ENCODE measurements at regions not wholly inside any gene's neighbourhood (a gene's known extent, or its start where the extent isn't known, plus 50 kb on each side); places are given as distances from the start of the nearest gene placed in this dataset.

DNA sequence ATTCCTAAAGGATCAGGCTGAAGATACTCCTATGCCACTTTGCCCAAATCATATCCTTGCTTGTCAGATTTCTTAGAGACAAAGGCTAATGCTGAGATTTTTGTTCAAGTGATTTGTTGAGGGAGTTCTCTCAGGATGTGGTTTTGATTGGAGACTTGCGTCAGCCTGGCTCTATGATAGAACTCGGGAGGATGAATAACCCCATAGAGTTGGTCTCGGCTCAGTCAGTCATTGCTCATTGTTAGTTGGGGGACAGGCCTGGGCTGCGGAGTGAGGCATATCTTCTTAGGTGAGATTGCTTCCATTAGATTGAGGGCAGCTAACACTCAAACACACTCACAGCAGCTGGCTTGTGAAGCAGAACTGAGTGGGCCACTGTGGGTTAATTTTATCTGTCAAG lies 203.4 kb downstream of the KIF20B start:
- Mint-ChIP-seq H3K9me3 (no peaks in the 10 kb centered on the region), H3K27ac (no peak overlapping the region), H3K36me3 (ENCODE audit: low read depth) (no peaks in the 10 kb centered on the region), H3K4me3 (no peak overlapping the region), H3K27me3 (peaks cover 7% of the 10 kb centered on the region), H3K4me1 (ENCODE audit: low read depth) (no peaks in the 10 kb centered on the region)
- DNase-seq = no peak

DNA sequence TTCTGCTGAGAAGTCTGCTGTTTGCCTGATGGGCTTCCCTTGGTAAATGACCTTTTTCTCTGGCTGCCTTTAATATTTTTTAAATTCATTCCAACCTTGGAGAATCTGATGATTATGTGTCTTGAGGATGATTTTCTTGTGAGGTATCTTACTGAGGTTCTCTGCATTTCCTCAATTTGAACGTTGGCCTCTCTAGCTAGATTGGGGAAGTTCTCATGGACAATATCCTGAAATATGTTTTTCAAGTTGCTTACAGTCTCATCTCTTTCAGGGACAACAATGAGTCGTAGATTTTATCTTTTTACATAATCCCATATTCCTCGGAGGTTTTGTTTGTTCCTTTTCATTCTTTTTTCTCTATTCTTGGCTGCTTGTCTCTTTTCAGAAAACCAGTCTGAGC lies 208.4 kb downstream of the KIF20B start:
- Mint-ChIP-seq H3K4me3 (no peak overlapping the region), H3K27ac (no peak overlapping the region), H3K9me3 (no peaks in the 10 kb centered on the region), H3K36me3 (ENCODE audit: low read depth) (no peaks in the 10 kb centered on the region), H3K4me1 (ENCODE audit: low read depth) (no peaks in the 10 kb centered on the region), H3K27me3 (peaks cover 23% of the 10 kb centered on the region)
- DNase-seq = no peak

GRCh38 chr10:89915021-89915420 lies 213.6 kb downstream of the KIF20B start:
- H3K27me3 Mint-ChIP-seq = peaks cover 18% of the 10 kb centered on the region
- no peak overlapping the region for H3K4me3 Mint-ChIP-seq
- no peak overlapping the region for H3K27ac Mint-ChIP-seq
- DNase-seq = no peak
- no peaks in the 10 kb centered on the region for H3K4me1 Mint-ChIP-seq (ENCODE audit: low read depth)
- H3K36me3 Mint-ChIP-seq (ENCODE audit: low read depth) = no peaks in the 10 kb centered on the region
- H3K9me3 Mint-ChIP-seq = no peaks in the 10 kb centered on the region

DNA sequence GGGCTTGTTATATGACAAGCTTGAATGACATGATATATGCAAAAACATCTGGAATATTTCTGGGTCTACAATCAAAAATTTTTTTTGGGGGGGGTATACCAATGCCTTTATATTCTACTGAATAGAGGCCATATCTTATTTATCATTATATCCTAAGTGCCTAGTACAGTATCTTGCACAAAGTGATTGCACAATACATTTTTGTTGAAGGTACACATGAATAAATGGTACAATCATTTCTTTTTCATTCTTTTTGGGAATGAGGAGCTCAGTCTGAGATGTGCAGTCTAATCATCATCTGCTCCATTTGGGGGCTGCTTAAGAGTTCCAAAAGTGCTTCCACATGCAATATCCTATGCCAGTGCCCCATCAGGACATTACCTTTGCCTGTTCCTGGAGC lies 214.6 kb downstream of the KIF20B start:
- H3K4me1 Mint-ChIP-seq (ENCODE audit: low read depth) = no peaks in the 10 kb centered on the region
- H3K4me3 Mint-ChIP-seq = no peak overlapping the region
- no peak overlapping the region for H3K27ac Mint-ChIP-seq
- peaks cover 9% of the 10 kb centered on the region for H3K27me3 Mint-ChIP-seq
- DNase-seq = no peak
- no peaks in the 10 kb centered on the region for H3K9me3 Mint-ChIP-seq
- H3K36me3 Mint-ChIP-seq (ENCODE audit: low read depth) = no peaks in the 10 kb centered on the region

GRCh38 chr10:89916468-89917215 lies 215.3 kb downstream of the KIF20B start:
- Mint-ChIP-seq H3K36me3 (ENCODE audit: low read depth) (no peaks in the 10 kb centered on the region), H3K9me3 (no peaks in the 10 kb centered on the region), H3K27ac (no peak overlapping the region), H3K4me3 (no peak overlapping the region), H3K27me3 (peaks cover 5% of the 10 kb centered on the region), H3K4me1 (ENCODE audit: low read depth) (no peaks in the 10 kb centered on the region)
- DNase-seq = no peak

- Mint-ChIP-seq H3K27ac (no peak overlapping the region), H3K9me3 (no peaks in the 10 kb centered on the region), H3K36me3 (ENCODE audit: low read depth) (no peaks in the 10 kb centered on the region), H3K4me3 (no peak overlapping the region), H3K27me3 (peaks cover 2% of the 10 kb centered on the region), H3K4me1 (ENCODE audit: low read depth) (no peaks in the 10 kb centered on the region)
- no peak for DNase-seq
Measured at GRCh38 chr10:89921403-89921802, 220.0 kb downstream of the KIF20B start.

DNA sequence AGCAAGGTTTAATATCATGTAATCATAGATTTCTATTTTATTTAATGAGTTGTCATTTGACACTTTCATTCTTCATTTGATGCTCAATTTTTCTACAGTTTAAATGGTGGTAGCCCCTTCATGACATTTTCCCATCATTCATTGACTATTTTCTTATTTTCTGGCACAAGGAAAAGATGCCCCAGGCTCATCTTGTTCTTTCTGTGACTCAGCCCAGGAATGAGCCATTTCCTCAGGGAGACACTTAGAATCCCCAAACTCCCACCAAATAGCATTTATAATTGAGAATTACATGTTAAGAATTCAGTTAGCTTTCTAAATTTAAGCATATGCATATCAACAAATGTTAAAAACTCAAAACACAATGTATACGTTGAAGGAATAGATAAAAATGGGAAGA lies 222.3 kb downstream of the KIF20B start:
- Mint-ChIP-seq H3K9me3 (no peaks in the 10 kb centered on the region), H3K36me3 (ENCODE audit: low read depth) (no peaks in the 10 kb centered on the region), H3K27me3 (peaks cover 6% of the 10 kb centered on the region), H3K4me1 (ENCODE audit: low read depth) (no peaks in the 10 kb centered on the region), H3K4me3 (no peak overlapping the region), H3K27ac (no peak overlapping the region)
- DNase-seq = no peak

- H3K27me3 Mint-ChIP-seq = peaks cover 6% of the 10 kb centered on the region
Measured at GRCh38 chr10:89924261-89924660, 222.9 kb downstream of the KIF20B start.

DNA sequence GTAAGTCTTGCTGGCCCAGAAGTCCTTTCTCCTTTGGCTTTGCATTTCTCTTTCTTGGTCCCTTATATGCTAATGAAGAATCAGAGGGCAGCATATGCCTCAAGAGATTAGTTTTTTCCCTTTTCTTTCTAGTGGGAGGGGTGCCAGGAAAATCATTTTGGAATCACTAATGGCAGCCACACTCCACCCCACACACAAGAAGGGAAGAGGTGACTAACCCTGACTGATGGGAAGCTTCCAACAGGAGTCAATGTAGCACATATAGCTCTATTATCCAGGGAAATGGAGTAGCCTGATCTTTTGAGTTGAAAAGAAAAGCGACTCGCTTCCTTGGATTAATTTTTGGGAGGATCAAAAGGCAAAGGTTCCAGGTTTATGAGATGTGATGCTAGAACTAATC lies 225.3 kb downstream of the KIF20B start:
- Mint-ChIP-seq H3K4me3 (no peak overlapping the region), H3K4me1 (ENCODE audit: low read depth) (no peaks in the 10 kb centered on the region)
- no peak for DNase-seq

More at GRCh38 chr10:89924261-89924660, 222.9 kb downstream of the KIF20B start:
- no peak for DNase-seq
- Mint-ChIP-seq H3K27ac (no peak overlapping the region), H3K36me3 (ENCODE audit: low read depth) (no peaks in the 10 kb centered on the region), H3K4me1 (ENCODE audit: low read depth) (no peaks in the 10 kb centered on the region), H3K9me3 (no peaks in the 10 kb centered on the region), H3K4me3 (no peak overlapping the region)

DNA sequence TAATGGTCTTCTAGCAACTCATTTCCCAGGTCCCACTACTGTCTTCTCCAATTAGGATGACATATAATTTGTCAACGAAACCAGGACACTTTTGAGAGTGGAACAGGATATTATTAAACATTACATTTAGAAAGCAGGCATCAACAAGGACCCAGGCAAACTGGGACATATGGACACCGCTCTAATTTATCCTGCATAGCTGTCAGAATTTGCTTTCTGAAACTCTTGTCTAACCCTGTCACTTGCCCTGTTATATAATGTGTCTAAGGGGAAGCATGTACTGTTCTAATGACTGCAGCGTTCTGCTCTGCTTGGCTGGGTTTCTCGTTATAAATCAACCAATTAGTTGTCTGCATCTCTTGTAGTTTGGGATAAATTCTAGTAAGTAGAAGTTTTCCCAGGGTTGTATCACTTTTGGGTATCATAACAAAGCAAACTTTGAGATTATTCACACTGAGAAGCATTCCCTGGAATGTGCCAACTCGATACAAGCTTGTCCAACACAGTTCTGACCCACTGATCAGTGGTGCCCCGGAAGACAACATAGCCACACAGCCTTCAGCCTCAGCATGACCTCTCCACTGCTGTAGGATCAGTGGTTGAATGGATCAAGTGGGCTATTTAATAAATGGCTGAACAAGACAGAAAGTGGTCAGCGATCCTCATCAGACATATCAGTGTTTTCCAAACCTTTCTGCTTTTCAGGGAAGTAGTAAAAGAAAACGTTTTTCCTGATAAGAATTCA lies 228.1 kb downstream of the KIF20B start:
- no peaks in the 10 kb centered on the region for H3K4me1 Mint-ChIP-seq (ENCODE audit: low read depth)

More for the DNA sequence above, 225.3 kb downstream of the KIF20B start:
- no peaks in the 10 kb centered on the region for H3K36me3 Mint-ChIP-seq (ENCODE audit: low read depth)
- peaks cover 6% of the 10 kb centered on the region for H3K27me3 Mint-ChIP-seq
- no peaks in the 10 kb centered on the region for H3K9me3 Mint-ChIP-seq
- no peak overlapping the region for H3K27ac Mint-ChIP-seq

GRCh38 chr10:89937494-89937893 lies 236.1 kb downstream of the KIF20B start:
- no peak for DNase-seq
- Mint-ChIP-seq H3K36me3 (ENCODE audit: low read depth) (no peaks in the 10 kb centered on the region), H3K4me3 (no peak overlapping the region), H3K9me3 (no peaks in the 10 kb centered on the region), H3K27me3 (peaks cover 25% of the 10 kb centered on the region), H3K27ac (no peak overlapping the region), H3K4me1 (ENCODE audit: low read depth) (no peaks in the 10 kb centered on the region)

More for the DNA sequence above, 228.1 kb downstream of the KIF20B start:
- H3K4me3 Mint-ChIP-seq = no peak overlapping the region
- H3K36me3 Mint-ChIP-seq (ENCODE audit: low read depth) = no peaks in the 10 kb centered on the region
- no peaks in the 10 kb centered on the region for H3K9me3 Mint-ChIP-seq
- DNase-seq = no peak
- peaks cover 16% of the 10 kb centered on the region for H3K27me3 Mint-ChIP-seq
- no peak overlapping the region for H3K27ac Mint-ChIP-seq

- no peak for DNase-seq
- Mint-ChIP-seq H3K4me3 (no peak overlapping the region), H3K4me1 (ENCODE audit: low read depth) (no peaks in the 10 kb centered on the region), H3K9me3 (no peaks in the 10 kb centered on the region), H3K36me3 (ENCODE audit: low read depth) (no peaks in the 10 kb centered on the region), H3K27me3 (peaks cover 10% of the 10 kb centered on the region), H3K27ac (no peak overlapping the region)
Measured at GRCh38 chr10:89940076-89940475, 238.7 kb downstream of the KIF20B start.

DNA sequence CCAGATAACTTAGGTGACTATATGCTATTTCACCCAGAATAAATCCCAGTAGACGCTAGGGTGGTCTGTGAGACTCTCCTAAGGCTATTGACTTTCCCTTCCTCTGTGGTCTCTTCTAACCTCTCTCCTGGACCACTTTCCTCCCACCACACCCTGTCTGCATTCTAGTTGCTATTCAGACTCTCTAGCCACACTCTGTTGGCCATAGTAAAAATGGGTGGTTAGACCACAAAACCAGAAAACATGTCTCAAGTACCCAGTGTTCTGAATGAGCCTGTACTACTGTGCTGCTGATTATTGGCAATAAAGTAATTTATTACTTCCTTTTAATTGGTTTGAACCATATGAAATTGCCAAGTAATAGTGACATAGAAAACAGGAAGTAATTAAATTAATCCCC lies 240.8 kb downstream of the KIF20B start:
- peaks cover 9% of the 10 kb centered on the region for H3K27me3 Mint-ChIP-seq
- no peaks in the 10 kb centered on the region for H3K36me3 Mint-ChIP-seq (ENCODE audit: low read depth)
- DNase-seq = no peak
- no peak overlapping the region for H3K4me3 Mint-ChIP-seq
- H3K27ac Mint-ChIP-seq = no peak overlapping the region
- H3K4me1 Mint-ChIP-seq (ENCODE audit: low read depth) = peaks cover 10% of the 10 kb centered on the region
- no peaks in the 10 kb centered on the region for H3K9me3 Mint-ChIP-seq

GRCh38 chr10:89944138-89944537 lies 242.7 kb downstream of the KIF20B start:
- Mint-ChIP-seq H3K27me3 (peaks cover 5% of the 10 kb centered on the region), H3K36me3 (ENCODE audit: low read depth) (no peaks in the 10 kb centered on the region), H3K4me1 (ENCODE audit: low read depth) (peaks cover 10% of the 10 kb centered on the region), H3K27ac (no peak overlapping the region), H3K9me3 (peaks cover 3% of the 10 kb centered on the region), H3K4me3 (no peak overlapping the region)
- DNase-seq = no peak

DNA sequence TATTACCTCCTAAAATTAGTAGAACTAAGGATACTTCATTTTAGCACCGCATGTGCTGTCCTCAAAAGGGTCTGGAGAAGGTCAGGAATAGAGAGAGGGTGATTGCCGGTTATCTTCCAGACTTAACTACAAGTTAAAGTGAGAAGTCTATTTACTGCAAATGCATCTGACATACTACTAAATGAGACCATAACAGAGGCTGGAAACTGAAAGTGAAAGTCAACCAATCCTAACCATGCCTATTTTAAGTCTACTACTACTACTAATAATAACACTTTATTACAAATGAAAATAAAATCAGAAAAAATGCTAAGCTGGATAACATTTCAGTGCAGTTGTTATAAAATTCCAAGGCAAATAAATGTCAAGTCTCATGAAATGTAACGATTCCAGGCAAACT lies 244.7 kb downstream of the KIF20B start:
- H3K9me3 Mint-ChIP-seq = peaks cover 3% of the 10 kb centered on the region
- H3K27ac Mint-ChIP-seq = no peak overlapping the region
- H3K36me3 Mint-ChIP-seq (ENCODE audit: low read depth) = no peaks in the 10 kb centered on the region
- H3K4me3 Mint-ChIP-seq = no peak overlapping the region
- DNase-seq = no peak
- peaks cover 10% of the 10 kb centered on the region for H3K4me1 Mint-ChIP-seq (ENCODE audit: low read depth)
- peaks cover 4% of the 10 kb centered on the region for H3K27me3 Mint-ChIP-seq

Data from activated T-cell treated with anti-CD3 and anti-CD28 coated beads, Interleukin-2, amount 50 U/mL, for 24 hours (primary cell).